Activated naive CD8-positive, alpha-beta T cell treated with anti-CD3 and anti-CD28 coated beads, Interleukin-2, amount 50 U/mL, for 24 hours (primary cell): ENCODE measurements at regions not wholly inside any gene's neighbourhood (a gene's known extent, or its start where the extent isn't known, plus 50 kb on each side); places are given as distances from the start of the nearest gene placed in this dataset.
"Not testable (repeated sequence)": the region's sequence is repeated elsewhere in the genome, so short reads cannot be mapped to it uniquely, and the experiment has no call there.

Experiments
- ATAC-seq: fragments of 150-1000 bp; cut with Tn5 transposase; one replicate; pipeline ENCODE4 v1.10.0; 2021
- DNase-seq: peaks from one replicate; pipeline ENCODE4 v3.0.0; 2021
- H3K27ac Mint-ChIP-seq: one replicate; pipeline ENCODE4 v1.8.0; 2021; ENCODE audit warnings: mild to moderate bottlenecking, mixed read lengths
- H3K27me3 Mint-ChIP-seq: one replicate; pipeline ENCODE4 v1.8.0; 2021; ENCODE audit warnings: mixed read lengths
- H3K36me3 Mint-ChIP-seq: one replicate; pipeline ENCODE4 v1.8.0; 2021; ENCODE audit warnings: low read depth, mixed read lengths
- H3K4me1 Mint-ChIP-seq: one replicate; pipeline ENCODE4 v1.8.0; 2021; ENCODE audit warnings: mixed read lengths
- H3K4me3 Mint-ChIP-seq: one replicate; pipeline ENCODE4 v1.8.0; 2021; ENCODE audit warnings: mild to moderate bottlenecking, moderate library complexity, mixed read lengths
- H3K9me3 Mint-ChIP-seq: one replicate; pipeline ENCODE4 v1.8.0; 2021; ENCODE audit warnings: mixed read lengths

DNA sequence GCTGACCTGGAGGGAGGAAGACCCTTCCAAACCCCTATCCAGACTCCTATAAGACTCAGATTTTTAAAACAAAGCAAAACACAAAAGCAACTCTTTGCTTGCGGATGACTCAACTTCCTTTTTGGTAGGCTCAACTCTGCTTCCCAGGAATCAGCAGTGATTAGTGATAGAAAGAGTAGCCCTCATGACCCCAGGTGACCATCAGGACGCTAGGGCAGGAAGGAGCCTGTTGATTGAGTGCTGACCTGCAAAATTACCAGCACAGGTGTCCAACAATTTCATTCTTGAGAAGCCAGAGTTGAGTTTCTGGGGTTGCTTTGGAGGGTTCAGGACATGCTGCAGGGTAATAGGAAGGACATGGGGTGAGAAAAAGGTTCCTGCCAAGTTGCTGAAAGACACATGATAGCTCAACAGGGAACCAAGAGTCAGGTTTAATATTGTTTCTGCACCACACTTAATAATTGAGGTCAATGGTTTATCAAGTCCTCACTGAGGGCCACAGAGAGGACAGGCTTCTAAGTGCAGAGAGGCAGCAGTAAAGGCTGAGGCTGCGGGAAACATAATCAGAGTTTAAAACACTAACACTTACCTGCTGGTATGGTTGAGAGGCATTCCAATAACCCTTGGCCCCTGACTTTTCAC is 67.4 kb upstream of the BMP2 start:
- H3K4me3 Mint-ChIP-seq, result no peak overlapping the region
- no peak for DNase-seq
- H3K27ac Mint-ChIP-seq, result no peak overlapping the region
- H3K9me3 Mint-ChIP-seq, result no peaks in the 10 kb centered on the region
- no peaks in the 10 kb centered on the region for H3K36me3 Mint-ChIP-seq
- peaks cover 4% of the 10 kb centered on the region for H3K27me3 Mint-ChIP-seq
- ATAC-seq, result no peak
- peaks cover 2% of the 10 kb centered on the region for H3K4me1 Mint-ChIP-seq

DNA sequence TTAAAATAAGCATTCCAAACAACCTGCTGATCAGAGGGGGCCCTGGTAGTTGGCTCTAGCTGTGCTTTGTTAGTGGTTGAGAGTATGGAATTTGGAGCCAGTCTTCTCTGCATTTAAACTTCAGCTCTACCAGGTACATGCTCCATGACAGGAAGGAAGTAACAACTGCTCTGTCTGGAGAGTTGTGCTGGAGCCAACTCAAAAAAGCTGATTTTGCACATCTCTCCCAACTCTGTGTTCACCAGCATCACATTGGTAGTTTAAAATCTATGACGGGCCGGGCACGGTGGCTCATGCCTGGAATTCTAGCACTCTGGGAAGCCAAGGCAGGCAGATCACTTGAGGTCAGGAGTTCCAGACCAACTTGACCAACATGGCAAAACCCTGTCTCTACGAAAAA is 68.8 kb upstream of the BMP2 start:
- no peak for ATAC-seq
- peaks cover 4% of the 10 kb centered on the region for H3K27me3 Mint-ChIP-seq
- H3K9me3 Mint-ChIP-seq, result no peaks in the 10 kb centered on the region
- H3K4me1 Mint-ChIP-seq, result peaks cover 2% of the 10 kb centered on the region
- H3K27ac Mint-ChIP-seq, result no peak overlapping the region
- H3K36me3 Mint-ChIP-seq, result no peaks in the 10 kb centered on the region
- no peak overlapping the region for H3K4me3 Mint-ChIP-seq
- DNase-seq, result no peak

DNA sequence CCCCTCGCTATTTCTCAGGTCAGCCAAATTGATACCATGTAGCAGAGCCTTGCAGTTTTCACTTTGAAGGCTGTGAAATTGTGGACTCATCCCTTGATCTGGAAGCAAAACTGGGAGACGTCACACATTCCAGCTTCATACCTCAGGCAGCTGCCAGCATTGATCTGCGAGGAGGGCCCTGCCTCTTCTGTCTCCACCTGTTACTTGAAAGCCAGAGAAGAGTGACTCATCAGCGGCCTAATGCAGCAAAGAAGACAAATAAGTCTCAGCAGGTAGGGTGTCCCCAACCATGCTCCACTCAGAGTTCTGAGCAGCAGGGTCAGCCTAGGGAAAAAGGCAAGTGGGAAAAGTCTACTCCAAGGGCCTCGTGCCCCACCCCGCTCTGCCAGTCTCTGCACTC is 69.4 kb upstream of the BMP2 start:
- Mint-ChIP-seq H3K36me3 (no peaks in the 10 kb centered on the region), H3K27me3 (peaks cover 4% of the 10 kb centered on the region), H3K4me3 (no peak overlapping the region), H3K4me1 (peaks cover 2% of the 10 kb centered on the region), H3K9me3 (no peaks in the 10 kb centered on the region), H3K27ac (no peak overlapping the region)
- ATAC-seq (no peak), DNase-seq (no peak)

DNA sequence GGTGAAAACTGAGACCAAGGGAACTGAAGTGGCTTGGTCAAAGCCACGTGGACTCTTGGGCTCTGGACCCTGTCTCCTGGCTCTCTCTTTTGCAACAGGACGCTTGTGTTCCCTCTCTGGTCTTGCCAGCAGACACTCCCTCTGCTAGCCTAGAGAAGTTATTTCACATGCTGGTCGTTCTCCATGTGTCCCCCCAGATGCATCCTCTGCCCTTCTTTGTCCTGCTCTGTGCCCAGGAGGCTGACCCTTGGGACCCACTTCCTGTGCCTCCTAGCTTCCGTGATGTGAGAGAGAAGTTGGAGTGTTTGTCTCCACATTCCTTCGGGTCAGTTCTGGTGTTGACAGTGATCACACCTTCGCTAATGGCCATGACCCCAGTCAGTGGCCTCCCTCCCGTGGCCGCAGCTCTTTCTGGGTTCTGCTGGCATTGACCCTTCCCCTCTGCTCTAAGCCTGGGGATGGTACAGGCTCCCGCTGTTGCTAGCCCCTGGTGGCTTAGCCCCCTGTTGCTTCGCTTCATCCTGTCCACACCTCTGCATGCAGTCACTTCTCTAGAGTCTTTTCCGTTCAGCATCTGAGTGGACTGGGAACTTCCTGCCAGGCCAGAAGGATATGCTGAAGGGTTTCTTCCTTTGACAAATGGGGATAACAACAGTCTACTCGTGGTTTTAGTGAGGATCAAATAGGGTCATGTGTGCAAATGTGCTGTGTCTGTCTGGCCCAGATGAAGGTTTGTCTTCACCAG is 70.1 kb upstream of the BMP2 start:
- H3K9me3 Mint-ChIP-seq, result no peaks in the 10 kb centered on the region
- ATAC-seq (no peak), DNase-seq (no peak)
- peaks cover 4% of the 10 kb centered on the region for H3K27me3 Mint-ChIP-seq
- peaks cover 2% of the 10 kb centered on the region for H3K4me1 Mint-ChIP-seq
- H3K27ac Mint-ChIP-seq, result no peak overlapping the region
- no peaks in the 10 kb centered on the region for H3K36me3 Mint-ChIP-seq
- no peak overlapping the region for H3K4me3 Mint-ChIP-seq

DNA sequence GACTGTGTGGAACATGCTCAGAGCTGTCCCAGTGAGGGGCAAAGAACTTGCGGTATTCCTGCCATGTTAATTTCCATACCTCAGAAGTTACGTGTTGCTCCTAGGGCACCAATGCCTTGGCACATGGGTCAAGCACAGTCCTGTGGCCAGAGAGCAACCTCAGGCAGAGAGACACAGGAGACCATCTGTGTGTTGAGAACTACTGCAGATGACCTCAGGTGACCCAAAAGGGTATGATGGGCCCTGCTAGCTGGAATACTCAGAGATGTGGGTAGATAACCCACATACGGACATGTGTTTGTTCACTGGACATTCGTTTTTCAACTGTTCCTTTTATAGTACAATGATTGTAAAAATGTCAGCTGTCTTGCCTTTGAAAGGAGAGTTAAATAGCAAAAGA is 71.5 kb upstream of the BMP2 start:
- ATAC-seq (no peak), DNase-seq (no peak)
- Mint-ChIP-seq H3K4me1 (peaks cover 2% of the 10 kb centered on the region), H3K4me3 (no peak overlapping the region), H3K27me3 (peaks cover 4% of the 10 kb centered on the region), H3K9me3 (no peaks in the 10 kb centered on the region), H3K36me3 (no peaks in the 10 kb centered on the region), H3K27ac (no peak overlapping the region)

DNA sequence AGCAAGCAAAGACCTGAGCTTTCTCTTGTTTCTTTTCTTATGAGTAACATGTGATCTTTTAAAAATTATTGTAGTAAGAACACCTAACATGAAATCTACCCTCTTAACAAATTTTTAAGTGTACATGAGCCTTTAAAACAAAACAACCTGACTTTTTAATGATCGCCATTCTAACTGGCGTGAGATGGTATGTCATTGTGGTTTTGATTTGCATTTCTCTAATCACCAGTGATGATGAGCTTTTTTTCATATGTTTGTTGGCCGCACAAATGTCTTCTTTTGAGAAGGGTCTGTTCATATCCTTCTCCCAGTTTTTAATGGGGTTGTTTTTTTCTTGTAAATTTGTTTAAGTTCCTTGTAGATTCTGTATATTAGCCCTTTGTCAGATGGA is 73.7 kb upstream of the BMP2 start:
- not testable (repeated sequence) for H3K27me3 Mint-ChIP-seq, H3K36me3 Mint-ChIP-seq, H3K9me3 Mint-ChIP-seq, ATAC-seq, H3K4me1 Mint-ChIP-seq, H3K4me3 Mint-ChIP-seq, DNase-seq, H3K27ac Mint-ChIP-seq

DNA sequence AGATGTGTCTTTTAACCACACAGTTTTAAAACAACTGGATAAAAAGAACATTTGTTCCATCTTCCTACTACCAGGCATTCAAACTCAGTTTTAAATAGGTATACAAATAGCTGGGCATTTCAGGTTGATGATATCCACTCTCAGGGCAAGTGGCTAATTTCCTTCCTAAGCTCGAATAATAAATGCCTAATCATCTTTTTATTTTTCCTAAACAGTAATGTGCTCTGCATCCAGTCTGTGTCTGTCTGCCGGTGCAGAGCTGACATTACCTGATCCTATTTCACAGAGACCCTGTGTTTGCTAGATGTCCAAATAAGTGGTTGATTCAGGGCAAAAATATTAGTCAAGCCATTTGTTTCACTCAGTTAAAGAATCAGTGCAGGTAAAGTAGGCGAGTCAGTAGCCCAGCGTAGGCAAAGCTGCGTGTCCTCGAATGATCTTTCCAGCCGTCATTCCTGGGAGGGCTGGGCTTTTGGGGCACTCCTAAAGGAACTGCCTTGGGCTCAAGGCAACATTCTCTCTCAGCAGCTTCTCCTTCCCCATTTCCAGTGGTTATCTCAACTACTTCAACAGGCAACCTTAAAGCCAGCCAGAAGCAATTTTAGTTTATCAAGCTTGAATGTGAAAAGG is 74.2 kb upstream of the BMP2 start:
- no peak for ATAC-seq
- H3K4me3 Mint-ChIP-seq, result no peak overlapping the region
- no peaks in the 10 kb centered on the region for H3K4me1 Mint-ChIP-seq
- no peaks in the 10 kb centered on the region for H3K36me3 Mint-ChIP-seq
- H3K9me3 Mint-ChIP-seq, result no peaks in the 10 kb centered on the region
- no peak overlapping the region for H3K27ac Mint-ChIP-seq
- no peak for DNase-seq
- H3K27me3 Mint-ChIP-seq, result no peaks in the 10 kb centered on the region

DNA sequence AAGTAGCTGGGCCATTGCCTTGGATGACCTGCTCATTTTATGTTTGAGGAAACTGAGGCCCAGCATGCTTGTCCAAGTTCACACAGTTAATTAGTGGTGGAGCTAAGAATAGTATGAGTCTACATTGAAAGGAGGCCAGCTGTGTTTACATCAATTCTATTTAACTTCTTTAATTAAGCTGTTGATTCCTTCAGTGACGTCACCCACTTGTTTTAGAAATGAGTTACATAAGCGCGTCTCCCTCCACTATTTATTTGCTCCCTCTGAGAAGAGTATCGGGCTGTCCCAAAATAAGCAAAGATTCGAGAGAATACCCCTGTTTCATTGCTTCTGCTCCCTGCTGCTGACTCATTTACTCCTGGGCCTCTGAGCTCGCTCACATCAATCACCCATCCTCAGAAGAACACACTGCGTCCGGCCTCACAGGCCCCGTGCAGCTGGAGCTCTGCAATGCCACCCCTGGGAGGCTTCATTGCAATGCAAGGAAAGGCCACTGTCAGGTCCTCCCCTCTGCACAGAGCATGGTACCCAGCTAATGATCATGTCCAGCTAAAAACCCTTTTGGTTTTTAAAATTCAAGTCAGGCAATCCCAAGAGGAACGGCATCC is 74.8 kb upstream of the BMP2 start:
- Mint-ChIP-seq H3K4me1 (no peaks in the 10 kb centered on the region), H3K36me3 (no peaks in the 10 kb centered on the region), H3K27me3 (no peaks in the 10 kb centered on the region), H3K4me3 (no peak overlapping the region), H3K27ac (no peak overlapping the region), H3K9me3 (no peaks in the 10 kb centered on the region)
- DNase-seq (no peak), ATAC-seq (no peak)

DNA sequence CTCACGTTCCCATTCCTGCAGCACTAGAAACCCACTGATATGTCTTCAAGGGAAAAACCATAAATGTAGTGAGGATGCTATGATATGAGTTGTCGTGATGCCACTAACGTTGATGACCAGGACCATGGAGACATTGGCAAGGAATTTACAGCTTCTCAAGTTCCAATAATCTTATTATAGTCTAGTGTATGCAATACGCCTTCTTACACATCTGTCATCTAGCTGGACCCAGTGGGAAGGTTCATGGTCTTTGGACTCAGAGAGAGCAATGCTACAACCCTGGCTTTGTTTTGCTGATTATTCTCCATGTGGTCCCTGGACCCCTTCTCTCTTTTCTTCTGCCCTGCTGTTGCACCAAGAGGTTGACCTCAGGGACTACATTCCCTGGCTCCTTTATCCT is 76.0 kb upstream of the BMP2 start:
- no peak for ATAC-seq
- Mint-ChIP-seq H3K27ac (no peak overlapping the region), H3K36me3 (no peaks in the 10 kb centered on the region), H3K4me1 (no peaks in the 10 kb centered on the region), H3K4me3 (no peak overlapping the region), H3K9me3 (no peaks in the 10 kb centered on the region), H3K27me3 (no peaks in the 10 kb centered on the region)
- no peak for DNase-seq

DNA sequence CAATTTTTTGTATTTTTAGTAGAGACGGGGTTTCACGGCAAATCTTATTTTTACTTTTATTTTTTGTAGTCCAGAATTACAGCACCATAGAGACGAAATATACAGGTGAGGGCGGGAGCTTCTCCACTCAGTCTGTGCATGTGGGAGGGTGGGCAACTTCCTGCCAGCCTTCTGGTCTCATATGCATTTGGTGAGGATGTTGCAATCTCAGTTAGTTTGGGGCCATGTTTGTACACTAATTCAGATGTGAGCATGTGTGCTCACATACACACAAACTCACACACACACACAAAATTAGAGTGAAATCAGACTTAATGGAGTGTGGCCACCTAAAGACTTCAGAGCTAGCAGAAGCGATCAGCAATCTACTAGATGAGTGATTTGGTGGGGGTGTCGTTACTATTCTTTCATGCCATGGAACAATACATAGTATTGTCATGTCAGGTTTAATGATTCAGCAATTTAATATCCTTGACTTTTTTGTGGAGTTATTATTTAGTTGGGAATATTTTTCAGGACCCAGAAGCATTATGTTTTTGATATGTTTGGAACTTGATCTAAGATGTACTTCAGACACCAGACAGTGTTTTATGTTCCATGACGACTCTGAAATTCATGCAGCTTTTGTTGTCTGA is 78.0 kb upstream of the BMP2 start:
- ATAC-seq, result no peak
- Mint-ChIP-seq H3K36me3 (no peaks in the 10 kb centered on the region), H3K9me3 (no peaks in the 10 kb centered on the region), H3K27me3 (no peaks in the 10 kb centered on the region), H3K4me3 (no peak overlapping the region), H3K4me1 (no peaks in the 10 kb centered on the region), H3K27ac (no peak overlapping the region)
- DNase-seq, result no peak

DNA sequence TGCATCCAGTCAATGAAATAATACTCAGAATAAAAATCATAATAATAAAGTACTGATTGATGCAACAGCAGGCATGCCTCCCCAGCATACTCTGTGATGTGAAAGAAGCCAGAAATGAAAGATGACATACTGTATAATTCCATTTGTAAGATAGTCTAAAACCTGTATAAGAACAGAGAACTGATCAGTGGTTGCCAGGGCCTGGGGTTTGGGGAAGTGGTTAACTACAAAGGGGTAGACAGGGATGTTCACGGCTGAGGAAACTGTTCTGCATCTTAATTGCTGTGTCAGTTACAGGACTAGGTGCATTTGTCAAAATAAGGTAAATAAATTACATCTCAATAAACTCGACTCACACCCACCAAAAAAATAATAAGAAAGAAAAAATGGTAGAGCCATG is 81.3 kb upstream of the BMP2 start:
- Mint-ChIP-seq H3K9me3 (no peaks in the 10 kb centered on the region), H3K4me1 (no peaks in the 10 kb centered on the region), H3K36me3 (no peaks in the 10 kb centered on the region), H3K4me3 (no peak overlapping the region), H3K27me3 (no peaks in the 10 kb centered on the region), H3K27ac (no peak overlapping the region)
- no peak for ATAC-seq
- DNase-seq, result no peak

DNA sequence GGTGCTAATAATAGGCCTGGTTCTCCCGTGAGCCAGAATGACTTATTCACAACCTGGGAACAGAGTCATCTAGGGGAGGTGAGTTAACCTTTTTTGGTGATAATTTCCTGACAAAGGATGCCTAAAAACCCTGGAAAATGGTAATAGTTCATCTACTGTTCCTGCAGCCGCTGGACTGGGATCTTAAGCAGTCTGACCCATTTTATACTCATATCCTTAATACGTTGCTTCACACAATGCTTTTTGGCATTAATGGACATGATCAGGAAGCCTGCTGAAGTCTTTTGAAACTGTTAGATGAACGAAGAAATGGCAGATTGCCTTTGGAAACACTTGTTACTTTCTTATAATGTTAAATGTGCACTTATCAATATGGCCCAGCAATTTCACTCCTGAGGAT is 81.9 kb upstream of the BMP2 start:
- no peaks in the 10 kb centered on the region for H3K36me3 Mint-ChIP-seq
- no peaks in the 10 kb centered on the region for H3K4me1 Mint-ChIP-seq
- H3K9me3 Mint-ChIP-seq, result no peaks in the 10 kb centered on the region
- no peaks in the 10 kb centered on the region for H3K27me3 Mint-ChIP-seq
- ATAC-seq, result no peak
- H3K27ac Mint-ChIP-seq, result no peak overlapping the region
- DNase-seq, result no peak
- H3K4me3 Mint-ChIP-seq, result no peak overlapping the region

DNA sequence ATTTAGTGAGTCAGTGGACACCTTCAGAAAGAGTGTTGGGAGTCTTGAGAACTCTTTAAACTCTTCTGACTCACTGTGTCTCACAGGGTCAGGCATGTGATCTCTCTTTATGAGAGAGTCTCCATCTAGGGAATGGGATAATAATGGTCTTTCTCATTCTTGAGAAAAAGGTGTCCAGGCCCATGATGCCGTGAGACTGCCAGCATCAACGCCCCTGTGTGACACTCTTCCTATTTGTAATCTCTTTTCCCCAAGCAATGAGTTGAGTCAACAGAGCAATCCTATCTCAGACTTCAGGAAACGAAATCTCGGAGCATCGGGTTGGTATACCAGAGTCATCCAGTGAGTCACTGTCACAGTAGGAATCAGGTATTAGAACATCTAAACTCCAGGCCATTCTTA is 82.3 kb upstream of the BMP2 start:
- Mint-ChIP-seq H3K4me3 (no peak overlapping the region), H3K4me1 (no peaks in the 10 kb centered on the region), H3K9me3 (no peaks in the 10 kb centered on the region), H3K36me3 (no peaks in the 10 kb centered on the region), H3K27ac (no peak overlapping the region), H3K27me3 (no peaks in the 10 kb centered on the region)
- ATAC-seq (no peak), DNase-seq (no peak)

DNA sequence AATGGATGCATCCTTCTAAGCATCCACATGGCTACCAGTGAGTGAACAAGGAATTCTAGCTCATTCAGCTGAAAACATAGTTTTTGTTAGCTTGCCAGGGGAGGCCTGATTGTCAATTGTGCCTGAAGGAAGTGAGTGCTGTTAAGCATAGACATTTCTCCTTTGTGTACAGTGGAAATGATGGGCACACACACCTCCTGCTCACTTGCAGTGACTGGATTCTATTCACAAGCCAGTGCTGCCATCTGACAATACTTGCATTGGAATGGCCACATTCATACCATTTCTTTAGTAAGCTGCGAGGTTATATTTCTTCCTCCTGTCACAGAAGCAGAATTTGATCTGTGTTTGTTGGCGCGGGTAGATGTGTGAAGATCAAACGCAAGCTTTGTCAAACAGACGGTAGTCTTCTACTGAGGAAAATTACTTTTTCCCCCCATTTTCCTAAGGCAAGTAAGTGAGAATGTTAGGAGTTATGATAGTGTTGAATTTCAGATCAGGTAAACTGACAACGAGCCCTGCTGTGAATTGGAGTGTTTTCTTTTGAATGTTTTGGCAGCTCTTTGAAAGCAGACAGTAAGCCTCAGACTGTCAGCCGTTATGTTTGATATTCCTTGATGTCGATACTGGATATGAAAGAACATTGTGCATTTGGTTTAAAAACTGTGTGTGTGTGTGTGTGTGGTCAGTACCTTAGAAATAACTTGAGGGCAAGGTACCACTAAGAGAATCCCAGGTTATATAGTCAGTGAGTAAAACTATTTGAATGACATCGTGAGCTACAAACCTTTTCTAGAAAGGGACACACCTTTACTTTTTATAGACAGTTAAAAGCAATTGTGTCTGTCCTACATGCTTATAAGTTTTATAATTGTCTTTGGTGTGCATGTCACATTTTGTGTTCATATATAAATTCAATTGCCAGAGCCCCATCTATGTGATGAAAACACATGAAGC is 84.2 kb upstream of the BMP2 start:
- Mint-ChIP-seq H3K4me3 (no peak overlapping the region), H3K27me3 (no peaks in the 10 kb centered on the region), H3K9me3 (no peaks in the 10 kb centered on the region), H3K36me3 (no peaks in the 10 kb centered on the region), H3K27ac (no peak overlapping the region), H3K4me1 (no peaks in the 10 kb centered on the region)
- no peak for ATAC-seq
- DNase-seq, result no peak
